Panc1 (cell line): ENCODE measurements at regions not wholly inside any gene's neighbourhood (a gene's known extent, or its start where the extent isn't known, plus 50 kb on each side); places are given as distances from the start of the nearest gene placed in this dataset.

Experiments
- ATAC-seq: fragments of 200-7000 bp; cut with Tn5 transposase; 2 replicates; pipeline ENCODE4 v1.9.1; 2020; ENCODE audit warnings: mild to moderate bottlenecking, moderate library complexity
- BruUV-seq: library from RNA; stranded (reverse); fragments of 400-500 nt; replicated peaks from 2 replicates; lab custom pipeline; 2021; lab: Mats Ljungman, UMichigan
- CTCF ChIA-PET: fragments of 300-600 bp; sonication (Branson Sonifier 250); formaldehyde crosslinking; loops from one replicate; lab custom pipeline; 2022; ENCODE audit warnings: antibody characterized with exemption; lab: Charles Lee
- POLR2A ChIA-PET: fragments of 300-600 bp; sonication (Branson Sonifier 250); formaldehyde crosslinking; loops from one replicate; lab custom pipeline; 2022; ENCODE audit warnings: antibody characterized with exemption; lab: Charles Lee
- DNase-seq: peaks from one replicate; pipeline ENCODE4 v3.0.0-alpha.2; 2010; ENCODE audit warnings: low read depth, low spot score
- H3K27ac ChIP-seq: 2 replicates; pipeline ENCODE4 v1.5.1; 2011; ENCODE audit warnings: mild to moderate bottlenecking, low read length, inconsistent platforms
- H3K27me3 ChIP-seq: fragments of 200-500 bp; sonication (Bioruptor generic); 2 replicates; pipeline ENCODE4 v1.6.0; 2014; ENCODE audit warnings: low read length, inconsistent platforms; ENCODE audit not compliant: control insufficient read depth, insufficient read depth
- H3K36me3 ChIP-seq: fragments of 200-500 bp; sonication (Bioruptor generic); 2 replicates; pipeline ENCODE4 v1.5.1; 2014; ENCODE audit warnings: inconsistent platforms, mild to moderate bottlenecking, low read length, moderate library complexity; ENCODE audit not compliant: control insufficient read depth, insufficient read depth
- H3K4me1 ChIP-seq: 2 replicates; pipeline ENCODE4 v1.5.1; 2011; ENCODE audit warnings: inconsistent platforms, mild to moderate bottlenecking, low read length, moderate library complexity; ENCODE audit not compliant: control insufficient read depth, insufficient read depth
- H3K4me3 ChIP-seq, 2 experiments: 2 replicates each; pipeline ENCODE4 v1.5.1; 2011 to 2012; ENCODE audit warnings: low read depth in 2 of 2, low read length in 2 of 2, mild to moderate bottlenecking in 2 of 2, inconsistent platforms in 1 of 2, moderate library complexity in 1 of 2
- H3K9me3 ChIP-seq: fragments of 200-500 bp; sonication (Bioruptor generic); 2 replicates; pipeline ENCODE4 v1.5.1; 2014; ENCODE audit warnings: low read depth, mild to moderate bottlenecking, inconsistent platforms, low read length, moderate library complexity; ENCODE audit not compliant: control insufficient read depth, insufficient read depth
- POLR2AphosphoS5 ChIP-seq: IDR thresholded peaks from 2 replicates; pipeline ENCODE4 v1.6.1; 2012; ENCODE audit warnings: mild to moderate bottlenecking, low read depth, low read length, moderate library complexity
- SIN3A ChIP-seq: IDR thresholded peaks from 2 replicates; pipeline ENCODE4 v1.6.1; 2012; ENCODE audit warnings: low read depth, mild to moderate bottlenecking, low read length, moderate library complexity, borderline replicate concordance; ENCODE audit not compliant: insufficient read depth
- TCF7L2 ChIP-seq: IDR thresholded peaks from 2 replicates; pipeline ENCODE4 v1.6.1; 2011; ENCODE audit warnings: mild to moderate bottlenecking, low read depth, low read length, inconsistent platforms
- in situ Hi-C: cut with HindIII; loops from 2 replicates; pipeline ENCODE4 v1.10.0; 2016; ENCODE audit warnings: low sequenced_read_pairs, low pct_unique_long_range_greater_than_20kb
- intact Hi-C: fragments of 100-400 bp; cut with micrococcal nuclease; formaldehyde crosslinking; loops from one replicate; pipeline ENCODE4 v1.10.0; 2022; ENCODE audit not compliant: unreplicated experiment
- TF ChIP-seq, protein P1 (sequence below): fragments of 450-650 bp; IDR thresholded peaks from 2 replicates; pipeline ENCODE4 v1.5.1; 2017; ENCODE audit warnings: mild to moderate bottlenecking
- TF ChIP-seq, protein P2 (sequence below), 2 experiments: IDR thresholded peaks; 2 replicates each; pipeline ENCODE4 v1.6.1; 2011 to 2012; ENCODE audit warnings: low read depth in 2 of 2, control low read depth in 1 of 2, low read length in 1 of 2, mild to moderate bottlenecking in 1 of 2, moderate library complexity in 1 of 2; ENCODE audit not compliant: insufficient read depth in 1 of 2

DNA sequence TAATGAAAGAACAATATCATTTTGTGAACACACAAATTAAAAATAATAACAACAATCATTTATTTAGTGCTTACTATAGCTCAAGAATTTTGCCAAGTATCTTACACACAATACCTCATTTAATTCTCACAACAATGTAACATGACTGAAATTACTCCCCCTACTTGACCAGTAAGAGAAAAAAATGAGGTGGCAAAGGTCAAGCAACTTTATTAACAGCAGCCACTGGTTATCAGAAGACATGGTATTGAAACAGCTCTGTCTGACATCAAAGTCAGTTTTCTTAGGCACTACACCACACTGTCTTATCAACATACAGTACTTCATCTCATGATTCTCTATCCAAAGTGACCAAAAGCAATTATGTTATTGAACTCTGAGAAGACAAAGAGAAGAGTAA is 389.4 kb downstream of the ZEB2 start:
- BruUV-seq = no TSS peak
- H3K4me1 ChIP-seq = no peaks in the 10 kb centered on the region
- ATAC-seq (no peak), DNase-seq (no peak)
- in situ Hi-C loops (no loop called here), intact Hi-C loops (no loop called here)
- no peaks in the 10 kb centered on the region for H3K9me3 ChIP-seq
- H3K36me3 ChIP-seq = no peaks in the 10 kb centered on the region
- ChIA-PET POLR2A (interaction anchor here (0.6 kb wide), 2 partner anchors 220 to 384 kb away, joined by 3 to 16 read pairs; no protein-coding TSS in a partner anchor), CTCF (no interaction called here)
- no peak overlapping the region for H3K27ac ChIP-seq
- no peaks in the 10 kb centered on the region for H3K27me3 ChIP-seq
- no peak overlapping the region for H3K4me3 ChIP-seq
- TF ChIP-seq SIN3A = no peak
- TF ChIP-seq, protein P1, sequence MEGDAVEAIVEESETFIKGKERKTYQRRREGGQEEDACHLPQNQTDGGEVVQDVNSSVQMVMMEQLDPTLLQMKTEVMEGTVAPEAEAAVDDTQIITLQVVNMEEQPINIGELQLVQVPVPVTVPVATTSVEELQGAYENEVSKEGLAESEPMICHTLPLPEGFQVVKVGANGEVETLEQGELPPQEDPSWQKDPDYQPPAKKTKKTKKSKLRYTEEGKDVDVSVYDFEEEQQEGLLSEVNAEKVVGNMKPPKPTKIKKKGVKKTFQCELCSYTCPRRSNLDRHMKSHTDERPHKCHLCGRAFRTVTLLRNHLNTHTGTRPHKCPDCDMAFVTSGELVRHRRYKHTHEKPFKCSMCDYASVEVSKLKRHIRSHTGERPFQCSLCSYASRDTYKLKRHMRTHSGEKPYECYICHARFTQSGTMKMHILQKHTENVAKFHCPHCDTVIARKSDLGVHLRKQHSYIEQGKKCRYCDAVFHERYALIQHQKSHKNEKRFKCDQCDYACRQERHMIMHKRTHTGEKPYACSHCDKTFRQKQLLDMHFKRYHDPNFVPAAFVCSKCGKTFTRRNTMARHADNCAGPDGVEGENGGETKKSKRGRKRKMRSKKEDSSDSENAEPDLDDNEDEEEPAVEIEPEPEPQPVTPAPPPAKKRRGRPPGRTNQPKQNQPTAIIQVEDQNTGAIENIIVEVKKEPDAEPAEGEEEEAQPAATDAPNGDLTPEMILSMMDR = no peak
- TF ChIP-seq TCF7L2 = no peak
- no peak for TF ChIP-seq POLR2AphosphoS5
- TF ChIP-seq, protein P2, sequence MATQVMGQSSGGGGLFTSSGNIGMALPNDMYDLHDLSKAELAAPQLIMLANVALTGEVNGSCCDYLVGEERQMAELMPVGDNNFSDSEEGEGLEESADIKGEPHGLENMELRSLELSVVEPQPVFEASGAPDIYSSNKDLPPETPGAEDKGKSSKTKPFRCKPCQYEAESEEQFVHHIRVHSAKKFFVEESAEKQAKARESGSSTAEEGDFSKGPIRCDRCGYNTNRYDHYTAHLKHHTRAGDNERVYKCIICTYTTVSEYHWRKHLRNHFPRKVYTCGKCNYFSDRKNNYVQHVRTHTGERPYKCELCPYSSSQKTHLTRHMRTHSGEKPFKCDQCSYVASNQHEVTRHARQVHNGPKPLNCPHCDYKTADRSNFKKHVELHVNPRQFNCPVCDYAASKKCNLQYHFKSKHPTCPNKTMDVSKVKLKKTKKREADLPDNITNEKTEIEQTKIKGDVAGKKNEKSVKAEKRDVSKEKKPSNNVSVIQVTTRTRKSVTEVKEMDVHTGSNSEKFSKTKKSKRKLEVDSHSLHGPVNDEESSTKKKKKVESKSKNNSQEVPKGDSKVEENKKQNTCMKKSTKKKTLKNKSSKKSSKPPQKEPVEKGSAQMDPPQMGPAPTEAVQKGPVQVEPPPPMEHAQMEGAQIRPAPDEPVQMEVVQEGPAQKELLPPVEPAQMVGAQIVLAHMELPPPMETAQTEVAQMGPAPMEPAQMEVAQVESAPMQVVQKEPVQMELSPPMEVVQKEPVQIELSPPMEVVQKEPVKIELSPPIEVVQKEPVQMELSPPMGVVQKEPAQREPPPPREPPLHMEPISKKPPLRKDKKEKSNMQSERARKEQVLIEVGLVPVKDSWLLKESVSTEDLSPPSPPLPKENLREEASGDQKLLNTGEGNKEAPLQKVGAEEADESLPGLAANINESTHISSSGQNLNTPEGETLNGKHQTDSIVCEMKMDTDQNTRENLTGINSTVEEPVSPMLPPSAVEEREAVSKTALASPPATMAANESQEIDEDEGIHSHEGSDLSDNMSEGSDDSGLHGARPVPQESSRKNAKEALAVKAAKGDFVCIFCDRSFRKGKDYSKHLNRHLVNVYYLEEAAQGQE (IDR thresholded peaks at IDR 0.05; ENCODE audit: insufficient read depth in 1 of 2, low read depth in 2 of 2, low read length in 1 of 2) = no peak

DNA sequence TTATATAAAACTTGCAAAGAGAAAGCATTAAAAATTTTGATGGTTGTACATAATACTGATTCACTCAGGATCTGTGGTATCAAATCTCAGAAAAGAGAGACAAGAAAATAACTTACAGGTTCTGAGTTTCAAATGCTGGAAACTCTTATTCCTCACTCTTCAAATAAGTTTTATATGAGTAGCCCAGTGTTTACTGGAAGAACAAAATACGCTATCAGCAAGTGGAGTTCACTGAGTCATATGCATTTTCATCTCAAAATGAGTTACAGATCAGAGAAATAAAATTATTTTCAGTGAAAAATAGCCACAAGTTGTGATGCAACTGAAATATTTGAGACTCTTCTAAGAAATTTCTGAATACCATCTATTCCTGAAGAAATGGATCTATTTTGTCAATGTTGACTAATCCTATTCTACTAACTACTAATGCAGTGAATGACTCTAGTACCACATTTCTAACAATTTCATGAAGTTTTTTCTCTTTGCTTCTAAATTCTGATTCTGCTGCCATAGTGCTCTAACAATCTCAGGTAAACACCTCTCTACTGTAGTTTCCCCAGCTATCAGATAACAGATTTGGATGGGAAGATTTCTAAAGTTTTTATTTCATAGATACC is 391.7 kb downstream of the ZEB2 start:
- in situ Hi-C loops = no loop called here
- CTCF ChIA-PET = no interaction called here
- DNase-seq = no peak
- intact Hi-C loops = no loop called here
- no peaks in the 10 kb centered on the region for H3K36me3 ChIP-seq
- no peaks in the 10 kb centered on the region for H3K27me3 ChIP-seq
- no peak for ATAC-seq
- no peaks in the 10 kb centered on the region for H3K9me3 ChIP-seq
- POLR2A ChIA-PET = no interaction called here
- H3K4me3 ChIP-seq = no peak overlapping the region
- no TSS peak for BruUV-seq
- no peak for TF ChIP-seq POLR2AphosphoS5
- TF ChIP-seq SIN3A = no peak
- TF ChIP-seq, protein P2 (IDR thresholded peaks at IDR 0.05; ENCODE audit: insufficient read depth in 1 of 2, low read depth in 2 of 2, low read length in 1 of 2) = no peak
- no peak for TF ChIP-seq TCF7L2
- TF ChIP-seq, protein P1 = no peak
- H3K4me1 ChIP-seq = no peaks in the 10 kb centered on the region
- H3K27ac ChIP-seq = no peak overlapping the region
